Stimulated activated memory B cell treated with anti-CD40 and anti-IgM and Interleukin-4, amounts not matched to agents 10 μg/mL and 1 μg/mL and 100 μg/mL, for 72 hours (primary cell): ENCODE measurements at regions not wholly inside any gene's neighbourhood (a gene's known extent, or its start where the extent isn't known, plus 50 kb on each side); places are given as distances from the start of the nearest gene placed in this dataset.

Experiments
- ATAC-seq: fragments of 150-1000 bp; cut with Tn5 transposase; 2 replicates; pipeline ENCODE4 v1.10.0; 2021
- H3K27ac Mint-ChIP-seq: one replicate; pipeline ENCODE4 v1.8.0; 2022; ENCODE audit warnings: mild to moderate bottlenecking, mixed read lengths
- H3K27me3 Mint-ChIP-seq: one replicate; pipeline ENCODE4 v1.8.0; 2022; ENCODE audit warnings: mixed read lengths
- H3K36me3 Mint-ChIP-seq: one replicate; pipeline ENCODE4 v1.8.0; 2022; ENCODE audit warnings: mixed read lengths
- H3K4me1 Mint-ChIP-seq: one replicate; pipeline ENCODE4 v1.8.0; 2022; ENCODE audit warnings: mixed read lengths
- H3K4me3 Mint-ChIP-seq: one replicate; pipeline ENCODE4 v1.8.0; 2022; ENCODE audit warnings: mild to moderate bottlenecking, moderate library complexity, mixed read lengths
- H3K9me3 Mint-ChIP-seq: one replicate; pipeline ENCODE4 v1.8.0; 2022; ENCODE audit warnings: mixed read lengths

DNA sequence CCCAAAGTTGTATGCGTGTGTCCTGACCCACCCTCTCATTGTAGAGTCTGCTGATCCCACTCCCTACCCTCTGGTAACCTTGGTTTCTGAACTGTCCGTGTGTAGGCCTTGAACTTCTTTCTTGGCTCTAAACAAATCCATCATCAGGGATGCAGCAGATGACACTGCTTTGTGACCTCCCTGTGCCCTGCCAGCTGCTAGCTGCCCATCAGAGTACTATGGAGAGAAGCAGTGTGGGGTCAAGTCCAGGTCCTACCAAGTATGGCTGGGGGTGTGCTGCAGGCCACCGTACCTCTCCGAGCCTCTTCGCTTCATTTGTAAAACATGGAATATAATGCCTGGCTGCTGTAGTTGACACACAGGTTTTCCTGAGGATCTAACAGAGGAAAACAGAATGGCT lies 183.5 kb upstream of the RBPJ start:
- Mint-ChIP-seq H3K27ac (no peak overlapping the region), H3K36me3 (no peaks in the 10 kb centered on the region), H3K27me3 (peaks cover 12% of the 10 kb centered on the region), H3K9me3 (no peaks in the 10 kb centered on the region), H3K4me1 (peaks cover 33% of the 10 kb centered on the region), H3K4me3 (no peak overlapping the region)
- ATAC-seq: no peak

GRCh38 chr4:26139310-26139924 lies 181.4 kb upstream of the RBPJ start:
- Mint-ChIP-seq H3K36me3 (no peaks in the 10 kb centered on the region), H3K27ac (peak overlapping the region; percentile 44)
- peak; percentile 42 for ATAC-seq

GRCh38 chr4:26140150-26140898 lies 180.5 kb upstream of the RBPJ start:
- peaks cover 36% of the 10 kb centered on the region for H3K4me1 Mint-ChIP-seq
- H3K27me3 Mint-ChIP-seq: peaks cover 12% of the 10 kb centered on the region
- H3K36me3 Mint-ChIP-seq: no peaks in the 10 kb centered on the region
- no peak overlapping the region for H3K4me3 Mint-ChIP-seq
- H3K9me3 Mint-ChIP-seq: no peaks in the 10 kb centered on the region
- no peak for ATAC-seq
- no peak overlapping the region for H3K27ac Mint-ChIP-seq

More at GRCh38 chr4:26139310-26139924, 181.4 kb upstream of the RBPJ start:
- H3K9me3 Mint-ChIP-seq: no peaks in the 10 kb centered on the region
- H3K4me3 Mint-ChIP-seq: no peak overlapping the region
- H3K4me1 Mint-ChIP-seq: peaks cover 27% of the 10 kb centered on the region
- peaks cover 15% of the 10 kb centered on the region for H3K27me3 Mint-ChIP-seq

GRCh38 chr4:26141051-26141721 lies 179.6 kb upstream of the RBPJ start:
- Mint-ChIP-seq H3K9me3 (no peaks in the 10 kb centered on the region), H3K27me3 (peaks cover 6% of the 10 kb centered on the region), H3K4me3 (no peak overlapping the region), H3K4me1 (peaks cover 36% of the 10 kb centered on the region), H3K36me3 (no peaks in the 10 kb centered on the region), H3K27ac (peak overlapping the region; percentile 53)
- ATAC-seq: no peak

DNA sequence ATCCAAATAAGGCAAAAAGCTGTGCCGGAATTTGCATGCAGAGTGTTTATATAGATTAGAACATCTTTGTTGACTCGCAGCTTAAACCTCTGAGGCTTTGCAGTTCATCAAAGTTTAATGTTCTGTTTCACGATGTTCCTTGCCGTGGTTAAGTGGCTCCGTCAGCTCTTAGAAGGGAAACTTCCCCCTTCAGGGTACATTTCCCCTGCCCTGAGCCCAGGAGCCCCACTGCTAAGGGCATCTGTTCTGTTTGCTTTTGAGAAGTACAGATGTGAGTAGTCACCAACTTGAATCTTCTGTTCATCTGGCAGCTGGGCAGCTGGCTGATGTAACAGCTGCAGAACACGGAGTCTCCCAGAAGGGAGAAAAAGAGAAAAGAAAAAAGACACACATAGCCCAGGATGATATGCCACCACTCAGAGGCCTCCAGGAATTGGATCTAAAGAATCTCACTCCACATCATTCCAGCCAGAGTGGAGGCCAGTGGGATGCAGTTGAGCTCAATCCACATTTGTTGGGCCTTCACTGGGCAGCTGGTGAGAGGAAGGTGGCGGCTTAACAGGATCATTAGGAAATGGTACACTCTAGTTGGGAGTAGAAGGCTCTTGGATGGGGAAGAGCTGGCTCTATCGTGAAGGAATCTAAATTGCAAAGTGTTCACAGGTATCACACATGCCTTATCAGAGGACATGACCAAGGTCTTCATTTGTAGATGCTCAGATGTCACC lies 178.7 kb upstream of the RBPJ start:
- H3K27me3 Mint-ChIP-seq: peaks cover 6% of the 10 kb centered on the region
- H3K36me3 Mint-ChIP-seq: no peaks in the 10 kb centered on the region
- H3K4me1 Mint-ChIP-seq: peaks cover 28% of the 10 kb centered on the region
- H3K9me3 Mint-ChIP-seq: no peaks in the 10 kb centered on the region
- ATAC-seq: peak; percentile 79
- H3K4me3 Mint-ChIP-seq: peak overlapping the region; percentile 2
- peak overlapping the region; percentile 53 for H3K27ac Mint-ChIP-seq

DNA sequence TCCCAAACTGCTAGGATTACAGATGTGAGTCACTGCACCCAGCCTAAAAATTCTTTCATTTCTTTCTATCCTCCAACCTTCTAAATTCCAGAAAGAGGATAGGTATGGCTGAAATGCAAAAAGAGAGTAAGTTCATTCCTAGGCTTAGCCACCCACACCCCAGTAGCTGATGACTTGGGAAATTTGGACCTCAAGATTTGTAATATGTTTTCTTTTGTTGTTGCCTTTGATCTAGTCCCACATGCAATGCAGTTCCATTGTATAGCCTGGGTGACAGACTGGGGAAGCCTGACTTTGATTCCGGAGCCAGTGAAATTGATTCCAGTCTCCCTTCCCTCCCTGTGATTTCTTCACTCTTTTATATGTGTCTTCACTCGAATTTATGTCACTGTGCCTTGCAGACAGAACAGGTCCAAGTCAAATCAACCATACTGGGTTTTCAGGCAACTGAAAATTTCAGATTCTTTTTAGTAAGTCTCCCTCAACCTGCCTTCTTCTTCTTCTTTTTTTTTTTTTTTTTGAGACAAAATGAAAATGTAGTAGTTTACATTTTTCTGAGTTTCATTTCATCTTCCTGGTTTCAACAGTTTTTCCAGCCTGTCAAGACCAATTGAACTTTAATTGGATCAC lies 176.2 kb upstream of the RBPJ start:
- no peaks in the 10 kb centered on the region for H3K9me3 Mint-ChIP-seq
- H3K4me1 Mint-ChIP-seq: peaks cover 34% of the 10 kb centered on the region
- H3K27me3 Mint-ChIP-seq: peaks cover 6% of the 10 kb centered on the region
- peak overlapping the region; percentile 27 for H3K4me3 Mint-ChIP-seq
- H3K27ac Mint-ChIP-seq: peak overlapping the region; percentile 80
- H3K36me3 Mint-ChIP-seq: no peaks in the 10 kb centered on the region
- ATAC-seq: peak; percentile 2

GRCh38 chr4:26145212-26145611 lies 175.6 kb upstream of the RBPJ start:
- no peaks in the 10 kb centered on the region for H3K9me3 Mint-ChIP-seq
- H3K27me3 Mint-ChIP-seq: peaks cover 6% of the 10 kb centered on the region
- peaks cover 34% of the 10 kb centered on the region for H3K4me1 Mint-ChIP-seq
- peak overlapping the region; percentile 80 for H3K27ac Mint-ChIP-seq
- peak overlapping the region; percentile 27 for H3K4me3 Mint-ChIP-seq
- ATAC-seq: peak; percentile 61
- no peaks in the 10 kb centered on the region for H3K36me3 Mint-ChIP-seq

DNA sequence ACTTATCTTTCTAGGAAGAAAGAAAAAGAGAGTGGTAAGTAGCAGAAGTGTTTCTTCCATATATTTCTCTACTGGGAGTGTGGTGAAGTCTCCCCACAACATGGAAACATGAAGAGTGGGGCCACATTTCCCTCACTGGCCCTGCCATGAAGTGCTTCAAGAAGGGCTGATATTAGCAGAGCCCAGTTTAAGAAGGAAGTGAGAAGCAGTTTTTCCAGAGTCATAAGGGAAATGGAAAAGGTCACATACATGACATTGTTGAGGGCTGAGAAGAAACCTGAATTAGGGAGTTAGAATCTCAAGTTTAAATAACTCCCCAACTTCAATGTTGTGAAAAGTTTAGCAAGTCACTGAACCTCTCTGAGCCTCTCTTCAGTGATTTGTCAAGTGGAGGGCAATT lies 171.9 kb upstream of the RBPJ start:
- Mint-ChIP-seq H3K36me3 (no peaks in the 10 kb centered on the region), H3K27ac (no peak overlapping the region), H3K4me3 (no peak overlapping the region), H3K9me3 (no peaks in the 10 kb centered on the region), H3K4me1 (peaks cover 19% of the 10 kb centered on the region), H3K27me3 (no peaks in the 10 kb centered on the region)
- ATAC-seq: no peak

- ATAC-seq: no peak
- Mint-ChIP-seq H3K36me3 (no peaks in the 10 kb centered on the region), H3K4me3 (no peak overlapping the region), H3K27ac (no peak overlapping the region), H3K4me1 (peaks cover 11% of the 10 kb centered on the region), H3K27me3 (no peaks in the 10 kb centered on the region), H3K9me3 (no peaks in the 10 kb centered on the region)
Measured at GRCh38 chr4:26150948-26151347, 169.9 kb upstream of the RBPJ start.

GRCh38 chr4:26151615-26152014 lies 169.2 kb upstream of the RBPJ start:
- H3K4me1 Mint-ChIP-seq: peaks cover 11% of the 10 kb centered on the region
- no peaks in the 10 kb centered on the region for H3K9me3 Mint-ChIP-seq
- H3K27ac Mint-ChIP-seq: no peak overlapping the region
- H3K4me3 Mint-ChIP-seq: no peak overlapping the region
- ATAC-seq: no peak
- no peaks in the 10 kb centered on the region for H3K36me3 Mint-ChIP-seq
- no peaks in the 10 kb centered on the region for H3K27me3 Mint-ChIP-seq

DNA sequence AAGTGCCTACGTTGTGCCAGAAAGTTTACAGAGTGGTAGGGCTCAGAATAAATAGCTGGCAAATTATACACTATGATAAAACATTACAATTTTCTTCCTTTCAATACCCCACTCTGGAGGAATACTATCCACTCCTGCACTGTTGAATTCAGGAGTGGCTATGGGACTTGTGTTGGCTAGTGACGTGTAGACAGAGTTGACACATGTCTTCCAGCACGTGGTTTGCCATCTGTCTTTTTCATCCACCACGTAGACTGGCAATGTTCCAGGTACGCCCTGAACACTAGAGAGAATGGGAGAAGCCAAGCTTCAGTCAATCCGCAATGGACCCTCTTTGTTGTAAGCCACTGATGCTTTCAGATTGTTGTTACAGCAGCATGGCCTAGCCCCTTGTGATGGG lies 168.8 kb upstream of the RBPJ start:
- H3K4me1 Mint-ChIP-seq: peaks cover 11% of the 10 kb centered on the region
- no peak for ATAC-seq
- H3K27ac Mint-ChIP-seq: no peak overlapping the region
- H3K4me3 Mint-ChIP-seq: no peak overlapping the region
- H3K27me3 Mint-ChIP-seq: no peaks in the 10 kb centered on the region
- H3K9me3 Mint-ChIP-seq: no peaks in the 10 kb centered on the region
- no peaks in the 10 kb centered on the region for H3K36me3 Mint-ChIP-seq

DNA sequence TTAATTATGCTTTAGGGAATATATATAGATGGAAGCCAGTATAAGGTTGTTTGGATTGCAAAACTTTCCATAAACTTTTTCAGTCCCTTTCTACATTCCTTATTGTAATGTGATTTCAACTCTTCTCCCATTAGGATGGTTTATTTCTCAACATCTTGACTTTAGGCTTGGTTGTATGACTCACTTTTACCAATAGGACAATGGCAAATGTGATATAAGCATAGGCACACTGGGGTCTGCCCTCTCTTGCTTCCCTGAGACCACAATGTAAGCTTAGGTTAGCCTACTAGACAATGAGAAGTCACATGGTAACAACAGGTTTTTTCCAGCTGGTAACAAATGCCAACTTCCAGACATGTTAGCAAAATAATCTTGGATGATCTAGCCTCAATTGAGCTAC lies 163.3 kb upstream of the RBPJ start:
- no peaks in the 10 kb centered on the region for H3K27me3 Mint-ChIP-seq
- H3K4me1 Mint-ChIP-seq: peaks cover 6% of the 10 kb centered on the region
- H3K27ac Mint-ChIP-seq: no peak overlapping the region
- no peaks in the 10 kb centered on the region for H3K9me3 Mint-ChIP-seq
- H3K4me3 Mint-ChIP-seq: no peak overlapping the region
- H3K36me3 Mint-ChIP-seq: no peaks in the 10 kb centered on the region
- no peak for ATAC-seq

- Mint-ChIP-seq H3K27me3 (no peaks in the 10 kb centered on the region), H3K9me3 (no peaks in the 10 kb centered on the region), H3K27ac (no peak overlapping the region), H3K36me3 (no peaks in the 10 kb centered on the region), H3K4me1 (peaks cover 2% of the 10 kb centered on the region), H3K4me3 (no peak overlapping the region)
- ATAC-seq: no peak
Measured at GRCh38 chr4:26160591-26160990, 160.2 kb upstream of the RBPJ start.

DNA sequence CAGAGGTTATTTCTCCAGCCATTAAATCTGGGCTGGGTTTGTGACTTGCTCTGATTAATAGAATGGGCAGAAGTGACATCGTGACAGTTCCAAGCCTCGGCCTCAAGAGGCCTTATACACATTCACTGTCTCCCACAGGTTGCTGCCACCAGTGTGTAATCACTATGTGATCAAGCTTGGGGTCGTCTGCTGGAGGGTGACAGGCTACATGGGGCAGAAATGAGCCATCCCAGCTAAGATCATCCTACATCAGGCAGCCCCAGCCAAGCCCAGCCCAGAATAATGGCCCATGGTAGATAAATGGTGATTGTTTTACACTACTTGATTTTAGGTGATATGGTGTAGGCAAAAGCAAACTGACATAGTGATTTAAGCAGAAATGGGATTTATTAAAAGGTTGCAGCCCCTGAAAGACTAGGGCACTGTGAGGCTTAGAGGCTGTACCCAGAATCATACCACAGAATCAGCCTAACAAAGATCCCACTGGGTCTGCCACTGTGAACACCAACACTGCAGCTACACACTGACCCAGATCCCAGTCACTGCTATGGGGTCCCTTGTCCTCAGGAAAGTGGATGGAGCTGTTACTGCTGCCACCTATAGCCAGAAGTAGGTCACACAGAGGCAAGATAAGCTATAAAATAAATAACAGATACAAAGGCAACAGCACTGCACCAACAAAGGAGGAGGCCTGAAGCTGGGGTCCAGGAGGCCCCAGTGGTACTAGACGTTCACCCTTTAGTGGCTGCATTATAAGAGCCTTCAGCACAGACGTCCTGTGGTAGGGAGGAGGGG lies 159.6 kb upstream of the RBPJ start:
- Mint-ChIP-seq H3K9me3 (no peaks in the 10 kb centered on the region), H3K27me3 (no peaks in the 10 kb centered on the region), H3K27ac (no peak overlapping the region), H3K4me1 (no peaks in the 10 kb centered on the region), H3K4me3 (no peak overlapping the region), H3K36me3 (no peaks in the 10 kb centered on the region)
- peak; percentile 56 for ATAC-seq
